ENCODE measurements at regions not wholly inside any gene's neighbourhood (a gene's known extent, or its start where the extent isn't known, plus 50 kb on each side); places are given as distances from the start of the nearest gene placed in this dataset.

DNA sequence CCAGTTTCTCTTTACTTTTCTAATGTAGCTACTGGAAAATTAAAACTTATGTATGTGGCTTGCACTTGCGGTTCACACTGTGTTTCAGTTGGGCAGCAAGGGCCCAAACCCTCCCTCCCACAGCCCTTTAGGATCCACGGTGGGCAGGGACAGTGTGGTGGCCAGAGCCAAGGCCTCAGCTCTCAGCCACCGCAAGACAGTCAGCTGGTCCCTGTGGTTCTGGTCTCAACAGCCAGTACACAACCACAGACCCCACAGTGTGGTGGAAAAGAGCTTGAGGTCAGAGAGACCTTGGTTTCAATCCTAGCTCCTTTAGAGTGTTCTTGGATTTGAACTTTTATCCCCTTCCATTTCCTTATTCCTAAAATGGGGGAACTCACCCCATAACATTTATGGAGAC, 153.0 kb upstream of the SMIM23 start:
- TF ChIP-seq, protein P1, sequence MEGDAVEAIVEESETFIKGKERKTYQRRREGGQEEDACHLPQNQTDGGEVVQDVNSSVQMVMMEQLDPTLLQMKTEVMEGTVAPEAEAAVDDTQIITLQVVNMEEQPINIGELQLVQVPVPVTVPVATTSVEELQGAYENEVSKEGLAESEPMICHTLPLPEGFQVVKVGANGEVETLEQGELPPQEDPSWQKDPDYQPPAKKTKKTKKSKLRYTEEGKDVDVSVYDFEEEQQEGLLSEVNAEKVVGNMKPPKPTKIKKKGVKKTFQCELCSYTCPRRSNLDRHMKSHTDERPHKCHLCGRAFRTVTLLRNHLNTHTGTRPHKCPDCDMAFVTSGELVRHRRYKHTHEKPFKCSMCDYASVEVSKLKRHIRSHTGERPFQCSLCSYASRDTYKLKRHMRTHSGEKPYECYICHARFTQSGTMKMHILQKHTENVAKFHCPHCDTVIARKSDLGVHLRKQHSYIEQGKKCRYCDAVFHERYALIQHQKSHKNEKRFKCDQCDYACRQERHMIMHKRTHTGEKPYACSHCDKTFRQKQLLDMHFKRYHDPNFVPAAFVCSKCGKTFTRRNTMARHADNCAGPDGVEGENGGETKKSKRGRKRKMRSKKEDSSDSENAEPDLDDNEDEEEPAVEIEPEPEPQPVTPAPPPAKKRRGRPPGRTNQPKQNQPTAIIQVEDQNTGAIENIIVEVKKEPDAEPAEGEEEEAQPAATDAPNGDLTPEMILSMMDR (IDR thresholded peaks at IDR 0.05; ENCODE audit: insufficient read depth, low read length, poor library complexity, severe bottlenecking), result no peak
- DNase-seq (ENCODE audit: low read depth), result no peak
- H3K36me3 ChIP-seq (ENCODE audit: control insufficient read depth, insufficient read depth, low read length), result no peaks in the 10 kb centered on the region
- peaks cover 6% of the 10 kb centered on the region for H3K27me3 ChIP-seq (ENCODE audit: control insufficient read depth, insufficient read depth, low read length)
- no peak overlapping the region for H3K4me3 ChIP-seq (ENCODE audit: low read depth, low read length)

DNA sequence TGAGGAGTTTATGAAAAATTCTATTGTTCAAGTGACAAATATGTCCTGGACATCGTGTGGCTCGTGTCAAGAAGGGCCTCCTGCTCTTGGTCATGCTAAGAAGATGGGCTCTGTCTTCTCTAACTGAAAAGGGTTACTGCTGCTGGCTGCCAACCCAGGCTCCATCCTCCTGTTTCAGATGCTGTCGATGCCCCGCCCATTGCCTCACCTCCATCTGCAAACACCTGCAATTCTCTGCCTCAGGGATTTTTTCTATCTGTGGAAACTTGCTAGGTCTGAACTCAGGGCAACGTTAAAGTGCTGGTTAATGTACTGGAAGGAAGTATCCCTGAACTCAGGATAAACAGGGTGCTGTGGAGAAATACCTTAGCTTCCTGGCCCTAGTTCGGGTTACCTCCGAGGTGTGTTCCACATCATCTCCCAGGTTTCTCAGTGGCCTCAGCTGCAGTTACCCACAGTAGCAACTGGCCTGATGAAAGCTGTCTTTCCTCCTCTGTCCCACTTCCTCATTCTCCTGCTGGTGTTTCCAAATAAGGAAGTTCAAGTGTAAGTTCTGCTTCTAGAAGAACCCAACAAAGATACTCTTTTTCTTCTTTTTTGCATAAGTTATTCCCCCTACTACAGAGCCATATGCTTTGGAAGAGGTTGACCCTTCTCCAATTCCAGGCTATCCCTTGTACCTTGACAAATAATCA, 151.7 kb upstream of the SMIM23 start:
- H3K27me3 ChIP-seq (ENCODE audit: control insufficient read depth, insufficient read depth, low read length), result peaks cover 6% of the 10 kb centered on the region
- H3K36me3 ChIP-seq (ENCODE audit: control insufficient read depth, insufficient read depth, low read length), result no peaks in the 10 kb centered on the region
- no peak for DNase-seq (ENCODE audit: low read depth)
- H3K4me3 ChIP-seq (ENCODE audit: low read depth, low read length), result no peak overlapping the region
- TF ChIP-seq, protein P1 (IDR thresholded peaks at IDR 0.05; ENCODE audit: insufficient read depth, low read length, poor library complexity, severe bottlenecking), result no peak

DNA sequence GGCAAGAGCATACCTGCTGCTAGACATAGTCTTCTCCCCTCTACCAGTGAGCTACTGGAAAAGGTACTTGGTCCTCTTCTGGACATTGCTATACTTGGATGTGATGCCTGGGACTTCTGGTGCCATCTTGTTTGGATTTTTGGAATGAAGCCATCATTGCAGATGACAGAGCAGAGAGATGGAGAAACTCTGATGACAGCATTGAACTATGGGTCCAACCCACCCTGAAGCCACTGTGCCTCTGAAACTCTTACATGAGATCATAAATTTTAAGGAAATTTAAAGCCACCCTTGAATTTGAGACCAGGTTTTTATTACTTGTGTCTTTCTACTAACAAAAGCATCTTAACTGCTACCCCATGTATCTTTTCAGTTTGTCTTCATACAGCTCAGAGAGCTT, 151.1 kb upstream of the SMIM23 start:
- H3K36me3 ChIP-seq (ENCODE audit: control insufficient read depth, insufficient read depth, low read length), result no peaks in the 10 kb centered on the region
- peaks cover 2% of the 10 kb centered on the region for H3K27me3 ChIP-seq (ENCODE audit: control insufficient read depth, insufficient read depth, low read length)
- TF ChIP-seq, protein P1 (IDR thresholded peaks at IDR 0.05; ENCODE audit: insufficient read depth, low read length, poor library complexity, severe bottlenecking), result no peak
- DNase-seq (ENCODE audit: low read depth), result no peak
- H3K4me3 ChIP-seq (ENCODE audit: low read depth, low read length), result no peak overlapping the region

DNA sequence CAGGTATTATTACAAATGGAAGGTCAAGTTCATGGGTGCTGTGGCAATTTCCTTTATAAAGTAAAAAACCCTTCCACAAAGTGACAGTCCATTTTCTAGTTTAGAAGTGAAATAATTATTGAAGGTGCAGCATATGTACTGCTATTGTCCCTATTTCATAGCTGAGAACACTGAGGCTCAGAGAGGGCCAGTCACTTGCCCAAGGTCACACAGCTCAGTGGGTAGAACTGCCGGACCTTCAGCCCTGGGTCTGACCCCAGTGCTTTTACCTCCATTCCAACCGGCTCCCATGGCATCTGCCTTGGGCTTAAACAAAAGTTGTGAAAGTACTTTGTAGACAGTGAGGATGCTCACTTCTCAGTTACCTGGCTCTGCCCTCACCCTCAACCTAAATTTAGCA, 150.6 kb upstream of the SMIM23 start:
- Histone ChIP-seq H3K27me3 (ENCODE audit: control insufficient read depth, insufficient read depth, low read length) (peaks cover 2% of the 10 kb centered on the region), H3K4me3 (ENCODE audit: low read depth, low read length) (no peak overlapping the region), H3K36me3 (ENCODE audit: control insufficient read depth, insufficient read depth, low read length) (no peaks in the 10 kb centered on the region)
- no peak for DNase-seq (ENCODE audit: low read depth)
- TF ChIP-seq, protein P1 (IDR thresholded peaks at IDR 0.05; ENCODE audit: insufficient read depth, low read length, poor library complexity, severe bottlenecking), result no peak

DNA sequence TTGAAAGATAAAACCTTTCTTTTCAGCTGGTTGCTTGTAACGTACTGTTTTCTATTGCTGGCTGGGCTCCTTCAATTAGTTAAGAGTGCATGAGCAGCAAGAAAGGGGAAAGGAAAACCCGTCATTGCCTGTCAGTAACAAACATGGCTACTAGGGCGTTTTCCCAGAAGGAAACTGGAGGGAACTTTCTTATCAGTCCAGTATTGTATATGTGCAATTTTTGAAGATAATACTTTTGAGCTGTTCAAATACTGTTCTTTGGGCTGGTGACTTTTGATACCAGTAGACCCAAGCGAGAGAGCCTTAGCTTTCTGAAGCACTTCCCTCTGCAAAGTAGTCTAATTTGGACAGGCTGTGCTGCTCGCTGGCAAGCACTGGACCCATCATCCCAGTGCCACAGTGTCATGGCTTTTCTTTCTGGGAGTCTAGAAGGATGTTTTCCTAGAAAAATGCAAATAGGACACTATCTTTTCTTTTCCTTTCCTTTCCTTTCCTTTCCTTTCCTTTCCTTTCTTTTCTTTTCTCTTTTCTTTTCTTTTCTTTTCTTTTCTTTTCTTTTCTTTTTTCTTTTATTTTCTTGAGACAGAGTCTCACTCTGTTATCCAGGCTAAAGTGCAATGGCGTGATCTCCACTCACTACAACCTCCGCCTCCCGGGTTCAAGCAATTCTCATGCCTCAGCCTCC, 149.9 kb upstream of the SMIM23 start:
- DNase-seq (ENCODE audit: low read depth), result no peak
- Histone ChIP-seq H3K4me3 (ENCODE audit: low read depth, low read length) (no peak overlapping the region), H3K36me3 (ENCODE audit: control insufficient read depth, insufficient read depth, low read length) (no peaks in the 10 kb centered on the region), H3K27me3 (ENCODE audit: control insufficient read depth, insufficient read depth, low read length) (peaks cover 2% of the 10 kb centered on the region)
- TF ChIP-seq, protein P1 (IDR thresholded peaks at IDR 0.05; ENCODE audit: insufficient read depth, low read length, poor library complexity, severe bottlenecking), result no peak
